Esophagus muscularis mucosa (tissue), 4 donors: ENCODE measurements at regions not wholly inside any gene's neighbourhood (a gene's known extent, or its start where the extent isn't known, plus 50 kb on each side); places are given as distances from the start of the nearest gene placed in this dataset.
A peak's percentile ranks its signal among the peaks of the same experiment; 100 is the strongest.

ENCODE experiments used
- DNase-seq: peaks from one replicate; pipeline ENCODE4 v3.0.0-alpha.2; 2017; ENCODE audit errors: extremely low spot score
- H3K27ac ChIP-seq, 4 donors: fragments of 200-600 bp; sonication (generic); replicated peaks in 1 of 4; 1 replicate in 3 of 4; 2 replicates in 1 of 4; pipeline ENCODE4 v1.5.1; 2016 to 2019; ENCODE audit warnings: mild to moderate bottlenecking in 1 of 4
- H3K27me3 ChIP-seq, 4 donors: fragments of 200-600 bp; sonication (generic); one replicate each; pipeline versions ENCODE4 v1.5.1 to v1.6.0; 2016 to 2019
- H3K36me3 ChIP-seq, 4 donors: fragments of 200-600 bp; sonication (generic); one replicate each; pipeline ENCODE4 v1.5.1; 2016 to 2019
- H3K4me1 ChIP-seq, 4 donors: fragments of 200-600 bp; sonication (generic); one replicate each; pipeline ENCODE4 v1.5.1; 2016 to 2019
- H3K4me3 ChIP-seq, 4 donors: fragments of 200-600 bp; sonication (generic); 1 replicate in 2 of 4; 2 replicates in 2 of 4; pipeline ENCODE4 v1.5.1; 2016 to 2019; ENCODE audit warnings: mild to moderate bottlenecking in 4 of 4, moderate library complexity in 1 of 4
- H3K9me3 ChIP-seq, 4 donors: fragments of 200-600 bp; sonication (generic); 1 replicate in 3 of 4; 2 replicates in 1 of 4; pipeline ENCODE4 v1.5.1; 2016 to 2019
- CTCF ChIP-seq, 3 experiments: fragments of 200-600 bp in 2 of 3; fragments of 450-650 bp in 1 of 3; sonication (generic) in 2 of 3; IDR thresholded peaks; one replicate each; pipeline ENCODE4 v1.5.1; 2017 to 2019; ENCODE audit warnings: antibody characterized with exemption in 3 of 3, mild to moderate bottlenecking in 2 of 3, moderate library complexity in 1 of 3
- EP300 ChIP-seq: sonication (generic); formaldehyde crosslinking; IDR thresholded peaks from one replicate; pipeline ENCODE4 v1.6.1; 2017; ENCODE audit warnings: antibody characterized with exemption
- POLR2A ChIP-seq: fragments of 450-650 bp; IDR thresholded peaks from one replicate; pipeline ENCODE4 v1.6.1; 2017; ENCODE audit warnings: antibody characterized with exemption, moderate library complexity, mild to moderate bottlenecking, low read depth
- POLR2AphosphoS5 ChIP-seq, 2 donors: sonication (generic); formaldehyde crosslinking; IDR thresholded peaks; one replicate each; pipeline ENCODE4 v1.6.1; 2017; ENCODE audit warnings: antibody characterized with exemption in 2 of 2
- WGBS: methylation state at CpG from one replicate; pipeline ENCODE4 v1.1.5; 2018; 5-methylcytosine and 5-hydroxymethylcytosine counted together
- intact Hi-C: fragments of 100-400 bp; cut with DNase I; formaldehyde crosslinking; loops from one replicate; pipeline ENCODE4 v1.15.1; 2023

GRCh38 chr17:83152745-83153611 is 73.6 kb downstream of the METRNL start:
- Histone ChIP-seq H3K36me3 (no peaks in the 10 kb centered on the region), H3K9me3 (no peaks in the 10 kb centered on the region), H3K4me1 (peaks cover 0 to 29% (median 15%) of the 10 kb centered on the region in 4 donors), H3K27me3 (peaks cover 0 to 8% (median 0%) of the 10 kb centered on the region in 4 donors), H3K4me3 (no peak overlapping the region), H3K27ac (peak overlapping the region; percentile 16 to 65 (median 24))
- TF ChIP-seq CTCF (IDR thresholded peaks at IDR 0.05) (no peak), EP300 (no peak), POLR2A (no peak), POLR2AphosphoS5 (IDR thresholded peaks at IDR 0.05) (no peak)
- intact Hi-C loops = no loop called here
- 85% methylated on average over 64 of the region's 64 CpGs for WGBS
- peak; percentile 92 for DNase-seq

DNA sequence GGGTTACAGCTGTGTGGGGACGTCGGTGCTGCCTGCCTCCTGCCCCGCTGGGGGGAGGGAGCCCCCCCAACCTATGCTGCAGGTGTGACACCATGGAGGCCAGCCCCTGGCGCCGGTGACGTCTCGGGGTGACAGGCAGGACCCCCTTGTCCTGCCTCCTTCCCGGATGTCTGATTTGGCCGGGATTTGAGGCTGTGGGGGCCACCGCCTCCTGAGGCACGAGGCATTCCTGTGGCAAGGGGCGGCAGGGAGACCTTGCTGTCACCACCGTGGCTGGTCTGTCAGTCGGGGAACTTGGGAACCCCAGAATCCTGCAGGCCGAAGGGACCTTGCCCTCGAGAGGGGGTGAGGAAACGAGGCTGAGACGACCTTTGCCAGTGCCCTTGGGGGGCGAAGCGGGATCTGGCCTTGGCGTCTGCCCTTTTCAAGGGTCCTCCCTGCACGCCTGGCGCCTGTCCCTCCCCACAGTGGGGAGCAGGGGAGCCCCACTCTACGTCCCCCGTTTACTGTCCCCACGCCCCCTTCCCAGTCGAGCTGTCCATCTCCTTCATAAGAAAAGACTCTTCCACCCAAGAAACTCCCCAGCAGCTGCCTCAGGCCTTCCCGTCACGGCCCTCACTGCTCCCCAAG is 74.4 kb downstream of the METRNL start:
- WGBS = 85% methylated on average over 23 of the region's 29 CpGs
- Histone ChIP-seq H3K27me3 (peaks cover 0 to 8% (median 0%) of the 10 kb centered on the region in 4 donors), H3K36me3 (no peaks in the 10 kb centered on the region), H3K4me3 (no peak overlapping the region), H3K27ac (peak overlapping the region; percentile 16 to 65 (median 24)), H3K4me1 (peaks cover 0 to 29% (median 15%) of the 10 kb centered on the region in 4 donors), H3K9me3 (no peaks in the 10 kb centered on the region)
- intact Hi-C loops = no loop called here
- TF ChIP-seq EP300 = no peak
- no peak for TF ChIP-seq POLR2A
- DNase-seq = peak; percentile 81

GRCh38 chr17:83154311-83155127 is 75.1 kb downstream of the METRNL start:
- no peak overlapping the region for H3K27ac ChIP-seq
- H3K4me3 ChIP-seq = no peak overlapping the region
- 68% methylated on average over 9 of the region's 9 CpGs for WGBS
- no peaks in the 10 kb centered on the region for H3K36me3 ChIP-seq
- peak; percentile 82 for DNase-seq
- H3K9me3 ChIP-seq = no peaks in the 10 kb centered on the region
- peaks cover 0 to 8% (median 0%) of the 10 kb centered on the region in 4 donors for H3K27me3 ChIP-seq
- intact Hi-C loops = no loop called here
- H3K4me1 ChIP-seq = peaks cover 0 to 29% (median 15%) of the 10 kb centered on the region in 4 donors
- TF ChIP-seq EP300 = no peak
- TF ChIP-seq POLR2AphosphoS5 (IDR thresholded peaks at IDR 0.05) = no peak
- no peak for TF ChIP-seq POLR2A

DNA sequence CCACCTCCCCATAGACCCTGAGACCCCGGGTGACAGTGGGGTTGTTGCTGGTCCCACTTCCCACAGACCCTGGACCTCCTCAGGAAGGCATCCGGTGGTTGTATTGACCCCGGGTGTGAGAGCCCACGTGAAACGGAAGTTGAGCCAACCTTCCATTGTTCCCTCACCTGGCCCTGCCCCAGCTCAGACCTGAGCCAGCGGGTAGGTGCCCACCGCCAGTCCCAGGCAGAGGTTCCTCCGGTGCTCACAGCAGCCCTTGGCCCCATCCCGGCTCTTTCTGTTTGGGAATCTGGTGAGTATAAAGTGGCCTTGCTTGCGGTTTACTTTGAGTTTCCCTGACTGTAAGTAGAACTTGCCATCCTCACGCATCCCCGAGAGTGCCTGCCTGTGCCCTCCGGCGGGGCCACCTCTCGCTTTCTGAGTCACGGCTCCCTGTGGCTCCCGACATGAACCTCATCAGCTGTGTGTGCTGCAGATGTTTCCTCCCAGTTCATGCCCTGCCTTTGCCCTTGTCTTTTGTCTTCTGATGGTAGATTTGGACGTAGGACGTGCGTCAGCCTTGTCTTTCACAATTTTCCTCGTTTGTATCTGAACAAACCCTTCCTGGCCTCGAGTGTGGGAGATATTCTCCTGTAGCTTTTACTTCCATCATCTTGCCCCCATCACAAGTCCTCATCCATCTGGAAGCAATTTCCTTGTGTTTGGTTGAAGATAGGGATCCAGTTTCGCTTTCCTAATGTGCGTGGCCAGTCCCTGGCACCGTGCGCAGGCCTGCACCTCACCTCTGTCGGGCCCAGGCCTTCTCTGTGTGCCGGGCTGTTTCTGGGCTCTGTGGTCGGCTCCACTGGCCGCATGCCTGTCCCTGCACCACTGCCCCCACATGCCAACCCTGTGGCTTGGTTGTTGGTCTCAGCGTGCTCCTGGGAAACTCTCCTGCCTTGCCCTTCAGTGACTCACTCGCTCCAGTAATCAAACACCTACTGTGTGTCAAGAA is 76.0 kb downstream of the METRNL start:
- DNase-seq = peak; percentile 94
- Histone ChIP-seq H3K27ac (peak overlapping the region in 2 of 4 donors; percentile 21 to 25), H3K4me3 (no peak overlapping the region), H3K27me3 (peaks cover 0 to 8% (median 0%) of the 10 kb centered on the region in 4 donors), H3K9me3 (no peaks in the 10 kb centered on the region), H3K36me3 (no peaks in the 10 kb centered on the region), H3K4me1 (peaks cover 0 to 29% (median 15%) of the 10 kb centered on the region in 4 donors)
- TF ChIP-seq CTCF (IDR thresholded peaks at IDR 0.05) (no peak), POLR2AphosphoS5 (IDR thresholded peaks at IDR 0.05) (peak; percentile 58 to 59), EP300 (peak; percentile 76)
- WGBS = 77% methylated on average over 27 of the region's 32 CpGs
- intact Hi-C loops = no loop called here

- intact Hi-C loops = no loop called here
- Histone ChIP-seq H3K27ac (no peak overlapping the region), H3K4me3 (no peak overlapping the region), H3K36me3 (no peaks in the 10 kb centered on the region), H3K4me1 (peaks cover 0 to 25% (median 11%) of the 10 kb centered on the region in 4 donors), H3K27me3 (peaks cover 0 to 10% (median 0%) of the 10 kb centered on the region in 4 donors), H3K9me3 (no peaks in the 10 kb centered on the region)
- WGBS = 94% methylated on average over 11 of the region's 11 CpGs
- DNase-seq = peak; percentile 66
- no peak for TF ChIP-seq CTCF (IDR thresholded peaks at IDR 0.05)
- TF ChIP-seq POLR2AphosphoS5 (IDR thresholded peaks at IDR 0.05) = no peak
- TF ChIP-seq EP300 = no peak
- no peak for TF ChIP-seq POLR2A
These were observed 77.0 kb downstream of the METRNL start for GRCh38 chr17:83156408-83156807.
